Cardiac fibroblast (primary cell): ENCODE measurements at regions not wholly inside any gene's neighbourhood (a gene's known extent, or its start where the extent isn't known, plus 50 kb on each side); places are given as distances from the start of the nearest gene placed in this dataset.

Experiments
- DNase-seq, 2 donors: peaks; one replicate each; pipeline versions ENCODE4 v3.0.0 to v3.0.0-alpha.2; 2010; ENCODE audit warnings: low read depth in 2 of 2
- H3K4me3 ChIP-seq, 2 donors: replicated peaks in 1 of 2; 1 replicate in 1 of 2; 2 replicates in 1 of 2; pipeline ENCODE4 v1.5.1; 2011; ENCODE audit warnings: low read depth in 2 of 2, low read length in 2 of 2, mild to moderate bottlenecking in 2 of 2, moderate library complexity in 1 of 2
- TF ChIP-seq, protein P1 (sequence below): IDR thresholded peaks from one replicate; pipeline ENCODE4 v1.5.1; 2011; ENCODE audit warnings: low read depth, mild to moderate bottlenecking, low read length, inconsistent platforms

DNA sequence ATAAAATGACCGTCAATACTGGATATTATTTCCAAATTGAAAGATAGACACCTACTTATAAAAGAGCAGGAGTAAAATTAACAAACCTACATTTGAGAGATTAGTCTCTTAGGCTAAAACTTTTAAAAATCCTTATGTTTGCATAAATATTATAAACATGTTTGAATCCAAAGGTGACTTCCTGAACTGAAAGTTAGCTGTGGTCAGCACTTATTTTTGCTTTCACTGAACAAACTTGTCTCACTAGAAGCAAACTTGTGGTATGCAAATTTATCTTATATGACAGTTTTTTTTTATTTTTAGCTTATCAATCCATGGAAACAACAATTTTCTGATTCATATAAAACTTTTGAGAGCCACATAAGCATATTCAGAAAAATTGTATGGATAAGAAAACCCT is 502.6 kb upstream of the COX7C start:
- no peak for DNase-seq
- H3K4me3 ChIP-seq, result no peak overlapping the region
- TF ChIP-seq, protein P1, sequence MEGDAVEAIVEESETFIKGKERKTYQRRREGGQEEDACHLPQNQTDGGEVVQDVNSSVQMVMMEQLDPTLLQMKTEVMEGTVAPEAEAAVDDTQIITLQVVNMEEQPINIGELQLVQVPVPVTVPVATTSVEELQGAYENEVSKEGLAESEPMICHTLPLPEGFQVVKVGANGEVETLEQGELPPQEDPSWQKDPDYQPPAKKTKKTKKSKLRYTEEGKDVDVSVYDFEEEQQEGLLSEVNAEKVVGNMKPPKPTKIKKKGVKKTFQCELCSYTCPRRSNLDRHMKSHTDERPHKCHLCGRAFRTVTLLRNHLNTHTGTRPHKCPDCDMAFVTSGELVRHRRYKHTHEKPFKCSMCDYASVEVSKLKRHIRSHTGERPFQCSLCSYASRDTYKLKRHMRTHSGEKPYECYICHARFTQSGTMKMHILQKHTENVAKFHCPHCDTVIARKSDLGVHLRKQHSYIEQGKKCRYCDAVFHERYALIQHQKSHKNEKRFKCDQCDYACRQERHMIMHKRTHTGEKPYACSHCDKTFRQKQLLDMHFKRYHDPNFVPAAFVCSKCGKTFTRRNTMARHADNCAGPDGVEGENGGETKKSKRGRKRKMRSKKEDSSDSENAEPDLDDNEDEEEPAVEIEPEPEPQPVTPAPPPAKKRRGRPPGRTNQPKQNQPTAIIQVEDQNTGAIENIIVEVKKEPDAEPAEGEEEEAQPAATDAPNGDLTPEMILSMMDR, result no peak

DNA sequence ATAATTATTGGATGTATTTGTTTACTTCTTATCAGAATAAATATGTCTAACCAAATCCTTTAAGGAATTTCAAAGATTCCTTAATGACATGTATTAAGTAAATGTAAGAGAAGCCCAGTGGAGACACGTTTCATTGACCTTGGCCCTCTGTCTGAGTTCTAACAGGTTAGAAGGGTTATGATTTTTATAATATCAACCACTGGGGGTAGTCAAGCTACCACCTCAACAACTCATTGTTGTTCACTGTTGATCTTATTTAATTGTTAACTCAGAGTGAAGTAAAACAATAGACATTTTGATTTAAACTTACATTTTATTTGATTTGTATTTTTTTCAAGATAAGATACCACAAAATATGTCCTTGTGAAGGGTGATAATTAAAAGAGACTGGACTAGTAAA is 499.2 kb upstream of the COX7C start:
- no peak overlapping the region for H3K4me3 ChIP-seq
- no peak for DNase-seq
- TF ChIP-seq, protein P1, result no peak

DNA sequence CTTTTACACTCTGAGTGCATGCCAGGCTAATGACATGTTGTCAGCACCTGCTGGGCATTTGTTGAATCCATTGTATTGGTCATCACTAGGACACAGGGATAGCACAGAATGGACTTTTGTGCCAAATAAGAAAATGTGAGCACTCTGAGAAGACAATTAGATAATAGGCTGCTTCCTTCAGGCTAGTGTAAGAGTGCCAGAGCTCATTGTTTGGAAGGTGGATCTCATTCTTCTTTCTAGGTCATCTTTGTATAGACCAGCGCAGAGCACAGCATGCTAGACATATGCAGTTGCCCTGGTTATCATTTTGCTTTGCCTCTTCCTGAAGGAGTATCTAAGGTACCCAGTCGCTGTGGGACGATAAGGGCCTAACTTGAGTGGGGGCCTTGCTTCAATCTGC is 493.4 kb upstream of the COX7C start:
- TF ChIP-seq, protein P1, result no peak
- no peak overlapping the region for H3K4me3 ChIP-seq
- no peak for DNase-seq

DNA sequence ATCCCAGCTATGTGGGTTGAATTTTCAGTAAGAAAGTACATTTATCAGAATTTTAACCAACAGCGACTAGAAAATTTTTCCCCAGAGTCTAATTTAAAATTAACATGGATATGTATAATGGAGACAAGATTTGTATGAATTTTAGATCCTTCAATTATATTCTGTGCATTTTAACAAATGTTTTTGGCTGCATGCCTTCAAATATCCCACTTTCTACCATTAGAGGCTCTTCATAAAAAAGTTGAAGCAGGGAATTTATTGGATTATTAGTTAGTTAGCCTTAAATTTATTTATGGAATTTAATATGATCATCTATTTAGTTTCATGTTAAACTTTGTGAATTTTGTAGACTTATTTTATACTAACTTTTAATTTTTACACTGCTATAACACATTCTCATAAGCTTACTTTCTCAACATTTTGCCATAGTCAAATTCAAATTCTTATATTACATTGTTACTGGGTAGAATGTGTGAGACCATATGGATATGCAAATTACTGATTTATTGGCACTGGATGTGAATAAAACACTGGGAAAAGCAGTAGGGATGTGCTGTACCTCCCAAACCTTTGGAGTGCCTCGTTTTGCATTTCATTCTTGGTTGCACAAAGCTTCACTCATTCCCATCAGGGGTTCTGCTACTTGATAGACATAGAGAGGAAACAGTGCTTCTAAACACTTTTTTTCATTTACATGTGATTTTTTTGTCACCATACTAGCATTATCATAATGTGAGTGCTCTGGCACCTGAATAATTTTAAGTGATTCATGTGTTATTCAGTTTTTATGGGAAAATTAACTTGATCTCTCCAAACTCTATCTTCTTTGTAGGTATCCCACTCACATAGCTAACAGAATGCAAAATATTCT is 491.8 kb upstream of the COX7C start:
- no peak for DNase-seq
- TF ChIP-seq, protein P1, result no peak
- no peak overlapping the region for H3K4me3 ChIP-seq

DNA sequence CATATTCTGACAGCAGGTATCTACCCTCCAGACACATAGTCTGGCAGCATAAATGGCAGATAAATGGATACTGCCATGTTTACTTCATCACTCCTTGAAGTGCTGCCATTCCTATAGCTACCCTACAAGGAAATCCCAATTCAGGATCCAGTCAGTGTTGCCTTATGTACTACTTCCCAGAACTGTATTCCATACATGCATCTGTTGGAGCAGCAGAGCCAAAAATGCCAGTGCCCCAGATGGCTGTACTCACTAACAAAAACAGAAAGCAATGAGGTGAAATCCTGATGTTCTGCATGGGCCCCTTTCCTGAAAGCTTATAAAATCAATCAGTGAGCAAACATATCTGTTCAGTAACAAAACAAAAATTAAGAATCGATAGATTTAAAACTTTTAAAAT is 490.0 kb upstream of the COX7C start:
- TF ChIP-seq, protein P1, result no peak
- DNase-seq, result no peak
- H3K4me3 ChIP-seq, result no peak overlapping the region

DNA sequence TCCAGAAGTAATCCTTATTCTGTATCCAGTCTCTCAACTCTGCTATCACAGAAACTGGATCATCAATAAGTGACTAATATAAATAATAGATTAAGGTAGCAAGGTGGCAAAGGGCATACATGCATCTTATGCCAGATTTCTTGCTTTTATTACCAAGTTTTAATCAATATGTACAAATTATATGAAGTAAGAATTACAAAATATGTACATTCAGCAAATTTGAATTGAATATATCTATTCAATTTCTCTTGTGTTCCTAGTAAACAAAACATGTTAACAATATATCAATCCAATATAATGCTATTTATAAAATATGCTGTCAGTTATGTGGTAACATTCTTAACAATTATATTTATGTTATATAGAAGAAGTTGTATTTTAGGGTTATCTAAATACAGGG is 488.7 kb upstream of the COX7C start:
- TF ChIP-seq, protein P1, result no peak
- no peak for DNase-seq

DNA sequence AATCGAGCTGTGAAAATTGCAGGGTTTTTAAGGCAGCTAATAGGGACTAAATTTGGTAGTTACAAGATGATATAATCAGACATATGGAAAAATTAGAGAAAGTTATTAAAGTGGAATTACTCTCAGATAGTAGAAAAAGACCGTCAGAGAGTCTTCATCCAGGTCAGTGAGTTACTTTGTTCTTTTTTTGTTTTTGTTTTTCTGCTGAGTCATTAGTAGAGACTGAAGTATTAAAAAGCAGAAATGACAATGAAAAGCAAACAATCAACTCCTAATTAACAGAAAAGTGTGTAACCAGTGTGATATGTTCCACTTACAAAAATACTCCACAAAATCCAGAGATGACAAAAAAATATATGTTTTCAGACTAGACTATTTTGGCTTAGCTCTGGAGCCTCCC is 480.4 kb upstream of the COX7C start:
- H3K4me3 ChIP-seq, result no peak overlapping the region

More for the DNA sequence above, 488.7 kb upstream of the COX7C start:
- H3K4me3 ChIP-seq, result no peak overlapping the region

More for the DNA sequence above, 480.4 kb upstream of the COX7C start:
- no peak for DNase-seq
- TF ChIP-seq, protein P1, result no peak
